PC-3 (cell line): ENCODE measurements at regions not wholly inside any gene's neighbourhood (a gene's known extent, or its start where the extent isn't known, plus 50 kb on each side); places are given as distances from the start of the nearest gene placed in this dataset.

Experiments
- CTCF ChIP-seq: fragments of 300-600 bp; sonication (generic); conservative IDR thresholded peaks from 2 replicates; pipeline ENCODE4 v1.5.1; 2017; ENCODE audit warnings: antibody characterized with exemption, low read depth, mild to moderate bottlenecking, low read length
- EZH2 ChIP-seq: fragments of 300-600 bp; sonication (generic); IDR thresholded peaks from one replicate; pipeline ENCODE4 v1.6.1; 2017; ENCODE audit warnings: antibody characterized with exemption, mild to moderate bottlenecking, low read length; ENCODE audit not compliant: unreplicated experiment
- EZH2phosphoT487 ChIP-seq: fragments of 300-600 bp; sonication (generic); IDR thresholded peaks from 2 replicates; pipeline ENCODE4 v1.6.1; 2018; ENCODE audit warnings: mild to moderate bottlenecking, antibody characterized with exemption, low read length, borderline replicate concordance

DNA sequence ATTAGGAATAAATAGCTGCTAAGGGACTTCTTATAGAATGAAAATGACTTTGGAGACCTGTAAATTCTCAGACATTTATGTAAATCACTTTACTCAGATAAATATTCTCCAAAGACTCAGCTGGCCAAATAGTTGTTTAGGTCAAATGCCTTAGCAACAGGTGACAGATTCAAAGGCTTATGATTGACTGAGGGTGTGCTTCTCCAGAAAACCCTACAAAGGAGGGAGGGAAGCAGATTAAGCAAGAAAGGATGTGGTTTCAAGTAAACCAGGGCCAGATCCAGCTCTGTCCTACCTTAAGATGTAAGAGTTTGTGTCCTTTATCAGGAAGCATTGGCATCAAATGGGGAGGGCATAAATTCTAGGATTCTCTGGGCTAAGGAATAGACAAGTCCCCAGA, 433.0 kb downstream of the TLE1 start:
- TF ChIP-seq CTCF (no peak), EZH2 (no peak), EZH2phosphoT487 (no peak)
